BE2C (cell line): ENCODE measurements at regions not wholly inside any gene's neighbourhood (a gene's known extent, or its start where the extent isn't known, plus 50 kb on each side); places are given as distances from the start of the nearest gene placed in this dataset.

ENCODE experiments used
- DNase-seq: peaks from one replicate; pipeline ENCODE4 v3.0.0-alpha.2; 2020
- H3K27me3 ChIP-seq: fragments of 250-450 bp; sonication (Bioruptor Pico); 2 replicates; pipeline ENCODE4 v1.5.1; 2020; ENCODE audit warnings: mild to moderate bottlenecking
- H3K36me3 ChIP-seq: fragments of 250-450 bp; sonication (Bioruptor Pico); 2 replicates; pipeline ENCODE4 v1.5.1; 2020; ENCODE audit warnings: mild to moderate bottlenecking
- H3K4me1 ChIP-seq: fragments of 250-450 bp; sonication (Bioruptor Pico); 2 replicates; pipeline ENCODE4 v1.5.1; 2020
- H3K4me3 ChIP-seq: 2 replicates; pipeline ENCODE4 v1.5.1; 2011; ENCODE audit warnings: low read depth, low read length
- H3K9me3 ChIP-seq: fragments of 250-450 bp; sonication (Bioruptor Pico); 2 replicates; pipeline ENCODE4 v1.5.1; 2020
- CTCF ChIP-seq: IDR thresholded peaks from 2 replicates; pipeline ENCODE4 v1.5.1; 2012; ENCODE audit warnings: mild to moderate bottlenecking, low read depth, low read length

GRCh38 chr20:23245553-23246181 is 104.9 kb upstream of the NXT1 start:
- Histone ChIP-seq H3K4me3 (no peak overlapping the region), H3K27me3 (no peaks in the 10 kb centered on the region), H3K36me3 (no peaks in the 10 kb centered on the region), H3K4me1 (no peaks in the 10 kb centered on the region), H3K9me3 (no peaks in the 10 kb centered on the region; the same call in none of the 2 replicates)
- DNase-seq, result no peak
- TF ChIP-seq CTCF, result 0 out of 2 replicates have a peak, but pooled peaks have one; percentile 15

GRCh38 chr20:23244916-23245552 is 105.6 kb upstream of the NXT1 start:
- no peak for DNase-seq
- Histone ChIP-seq H3K9me3 (no peaks in the 10 kb centered on the region; the same call in none of the 2 replicates), H3K27me3 (no peaks in the 10 kb centered on the region), H3K36me3 (no peaks in the 10 kb centered on the region), H3K4me3 (no peak overlapping the region), H3K4me1 (no peaks in the 10 kb centered on the region)
- no peak for TF ChIP-seq CTCF

GRCh38 chr20:23244156-23244915 is 106.3 kb upstream of the NXT1 start:
- no peak for TF ChIP-seq CTCF
- H3K36me3 ChIP-seq, result no peaks in the 10 kb centered on the region
- H3K4me1 ChIP-seq, result no peaks in the 10 kb centered on the region

GRCh38 chr20:23243791-23244155 is 106.8 kb upstream of the NXT1 start:
- no peak for DNase-seq
- Histone ChIP-seq H3K27me3 (no peaks in the 10 kb centered on the region), H3K9me3 (no peaks in the 10 kb centered on the region; the same call in none of the 2 replicates), H3K4me3 (no peak overlapping the region), H3K36me3 (no peaks in the 10 kb centered on the region), H3K4me1 (no peaks in the 10 kb centered on the region)
- TF ChIP-seq CTCF, result no peak

More at GRCh38 chr20:23244156-23244915, 106.3 kb upstream of the NXT1 start:
- Histone ChIP-seq H3K27me3 (no peaks in the 10 kb centered on the region), H3K9me3 (no peaks in the 10 kb centered on the region; the same call in none of the 2 replicates), H3K4me3 (no peak overlapping the region)
- no peak for DNase-seq

GRCh38 chr20:23242556-23243180 is 107.9 kb upstream of the NXT1 start:
- DNase-seq, result no peak
- TF ChIP-seq CTCF, result no peak
- Histone ChIP-seq H3K27me3 (no peaks in the 10 kb centered on the region), H3K4me3 (no peak overlapping the region), H3K4me1 (no peaks in the 10 kb centered on the region), H3K9me3 (no peaks in the 10 kb centered on the region; the same call in none of the 2 replicates), H3K36me3 (no peaks in the 10 kb centered on the region)
